HG02798 (cell line): ENCODE measurements at regions not wholly inside any gene's neighbourhood (a gene's known extent, or its start where the extent isn't known, plus 50 kb on each side); places are given as distances from the start of the nearest gene placed in this dataset.
A peak's percentile ranks its signal among the peaks of the same experiment; 100 is the strongest.

Experiments
- ATAC-seq: cut with Tn5 transposase; IDR thresholded peaks from one replicate; pipeline ENCODE4 v1.9.1; 2021; ENCODE audit warnings: mild to moderate bottlenecking; ENCODE audit not compliant: unreplicated experiment, poor library complexity

DNA sequence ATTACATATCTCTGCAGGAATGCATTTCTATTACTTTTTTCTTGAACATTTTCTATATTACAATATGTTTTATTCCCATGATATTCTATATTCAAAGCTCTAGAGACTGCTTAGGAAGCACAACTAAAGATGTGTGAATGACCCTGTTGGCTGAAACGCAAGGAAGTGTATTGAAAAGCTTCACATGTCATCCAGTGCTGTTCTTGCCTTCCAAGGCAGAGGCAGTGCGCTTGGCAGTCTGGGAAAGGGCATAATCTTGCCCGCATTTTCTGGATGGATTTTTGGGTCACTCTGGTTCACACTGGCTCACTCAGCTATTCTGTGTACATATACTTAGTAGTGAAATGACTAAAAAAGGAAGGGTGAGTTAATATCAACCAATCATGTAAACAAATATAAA, 262.4 kb downstream of the PTPRC start:
- ATAC-seq = no peak

DNA sequence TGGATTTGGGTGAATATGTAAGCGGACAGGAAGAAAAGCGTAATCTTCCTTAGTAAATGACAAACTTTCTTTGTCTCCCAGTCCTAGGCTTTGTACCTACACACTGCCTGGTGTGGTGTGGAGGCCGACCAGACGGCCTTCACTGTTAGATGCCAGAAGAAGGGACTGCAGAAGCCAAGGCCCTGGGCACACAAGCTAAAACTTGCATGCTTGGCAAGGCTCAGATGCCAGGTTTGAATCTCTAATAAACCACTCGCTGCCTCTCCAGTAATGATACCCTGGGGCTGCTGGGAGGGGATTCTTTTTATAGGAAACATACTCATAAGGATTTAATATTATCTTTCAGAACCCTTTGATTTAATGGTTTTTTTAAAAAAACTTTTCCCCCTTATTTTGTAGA, 263.8 kb downstream of the PTPRC start:
- no peak for ATAC-seq

DNA sequence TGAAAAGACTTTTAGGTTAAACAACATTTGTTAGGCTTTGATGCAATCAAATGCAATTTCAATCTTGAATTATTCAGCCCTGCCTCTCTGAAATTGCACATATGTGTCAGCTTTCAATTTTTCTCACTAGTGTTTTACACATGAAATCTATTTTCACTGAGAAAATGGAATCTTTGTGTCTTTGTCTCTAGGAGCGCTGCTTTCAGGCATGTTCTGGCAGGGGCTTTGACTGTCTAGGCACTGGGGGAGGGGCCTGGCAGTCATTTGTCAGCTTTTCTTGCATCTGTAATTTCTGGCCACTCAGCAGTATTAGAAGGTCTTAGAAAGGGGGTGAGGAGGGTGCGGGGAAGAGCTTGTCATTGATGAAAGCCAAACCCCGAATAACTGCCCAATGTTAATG, 264.4 kb downstream of the PTPRC start:
- ATAC-seq = no peak

DNA sequence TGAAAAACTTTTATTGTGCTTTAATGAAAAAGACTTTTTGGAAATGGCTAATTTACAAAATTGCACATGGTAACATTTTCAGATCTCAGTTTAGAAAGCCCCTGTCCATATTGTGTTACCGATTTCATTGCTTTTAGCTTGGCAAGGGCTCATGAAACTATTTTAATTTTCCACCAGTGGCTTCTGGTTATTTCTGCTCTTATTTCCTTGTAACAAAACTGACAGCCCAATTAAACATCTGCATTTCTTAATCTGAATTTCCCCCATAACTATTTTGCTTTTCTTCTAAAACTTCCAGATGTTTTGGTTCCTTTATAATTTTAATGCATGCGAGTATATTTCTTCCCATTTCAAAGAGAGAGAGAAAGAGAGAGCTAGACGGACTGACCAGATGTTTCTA, 264.8 kb downstream of the PTPRC start:
- ATAC-seq = no peak

DNA sequence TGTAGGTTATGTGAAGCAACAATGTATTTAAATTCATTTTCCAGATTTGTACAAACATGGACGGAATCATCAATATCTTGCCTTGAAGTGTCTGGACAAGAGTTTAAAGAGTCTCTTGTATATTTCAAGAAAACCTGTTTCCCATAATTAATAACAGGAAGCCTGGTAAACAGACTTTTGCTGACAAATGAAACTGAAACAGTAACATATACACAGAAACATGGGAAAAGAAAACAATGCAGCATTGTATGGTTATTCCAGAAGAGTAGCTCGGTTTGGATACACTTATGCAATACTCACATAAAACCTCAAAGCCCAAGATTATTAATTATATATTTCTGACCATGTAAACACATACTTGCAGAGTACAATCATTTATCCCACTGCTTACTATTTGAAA, 265.5 kb downstream of the PTPRC start:
- ATAC-seq = no peak

DNA sequence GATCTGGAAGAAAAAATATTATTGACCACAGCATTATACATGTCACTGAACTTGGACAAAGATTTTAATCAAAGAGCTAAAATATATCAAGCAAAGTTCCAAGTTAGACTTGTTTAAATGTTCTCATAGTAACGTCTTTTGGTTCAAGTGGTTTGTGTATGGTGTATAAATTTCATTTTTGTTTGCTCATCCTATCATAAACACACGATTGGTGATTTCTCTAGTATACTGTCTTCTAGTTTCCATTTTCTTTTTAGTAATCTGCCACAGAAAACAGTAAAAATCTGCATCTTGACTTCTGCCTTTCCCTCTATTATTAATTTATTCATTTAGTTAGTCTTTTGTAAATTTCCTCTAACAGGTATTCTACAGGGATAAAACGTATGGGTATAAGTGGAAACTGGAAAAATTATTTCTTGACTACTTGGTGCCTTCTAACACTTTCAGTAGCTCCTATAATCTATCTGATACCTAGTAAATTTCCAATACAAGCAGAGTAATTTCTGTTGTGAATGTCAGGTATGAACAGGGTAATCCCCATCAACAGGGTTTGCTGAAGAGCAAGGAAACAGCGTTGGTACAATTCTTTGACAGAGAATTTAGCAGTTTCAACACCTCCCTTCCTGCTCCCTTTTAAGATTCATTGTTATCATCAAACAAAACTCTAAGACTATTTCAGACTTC, 268.0 kb downstream of the PTPRC start:
- ATAC-seq = no peak

DNA sequence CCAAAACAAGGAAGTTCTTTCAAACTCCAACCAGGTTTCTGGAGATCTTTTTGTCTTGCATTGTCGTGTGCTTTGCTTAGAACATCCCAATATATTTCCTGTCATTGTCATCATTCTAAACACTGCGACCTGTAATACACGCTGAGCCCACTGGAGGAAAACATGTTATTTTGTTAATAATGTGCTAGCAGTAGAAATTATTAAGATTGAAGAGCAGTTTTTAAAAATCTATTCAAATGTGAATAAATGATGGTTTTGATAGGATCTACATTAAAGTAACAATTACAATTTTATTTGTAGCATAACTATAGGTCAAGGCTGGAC, 268.5 kb downstream of the PTPRC start:
- no peak for ATAC-seq

DNA sequence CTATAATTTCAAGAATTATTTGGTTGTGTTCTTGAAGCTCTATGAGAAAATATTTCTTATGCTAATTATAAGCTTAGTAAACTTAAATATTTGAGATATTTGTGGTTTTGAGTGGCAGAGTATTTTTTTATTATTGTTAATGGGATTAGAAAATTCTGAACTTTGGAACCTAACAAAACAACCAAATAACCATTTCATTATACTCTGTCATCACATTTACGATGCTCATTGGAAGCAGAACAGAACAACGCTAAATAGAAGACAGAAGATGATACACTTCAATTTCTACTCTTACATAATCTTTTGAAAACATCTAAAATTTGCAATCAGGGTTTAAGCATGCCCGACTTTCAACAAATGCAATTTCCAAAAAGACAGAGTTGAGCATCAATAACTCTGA, 270.2 kb downstream of the PTPRC start:
- no peak for ATAC-seq

DNA sequence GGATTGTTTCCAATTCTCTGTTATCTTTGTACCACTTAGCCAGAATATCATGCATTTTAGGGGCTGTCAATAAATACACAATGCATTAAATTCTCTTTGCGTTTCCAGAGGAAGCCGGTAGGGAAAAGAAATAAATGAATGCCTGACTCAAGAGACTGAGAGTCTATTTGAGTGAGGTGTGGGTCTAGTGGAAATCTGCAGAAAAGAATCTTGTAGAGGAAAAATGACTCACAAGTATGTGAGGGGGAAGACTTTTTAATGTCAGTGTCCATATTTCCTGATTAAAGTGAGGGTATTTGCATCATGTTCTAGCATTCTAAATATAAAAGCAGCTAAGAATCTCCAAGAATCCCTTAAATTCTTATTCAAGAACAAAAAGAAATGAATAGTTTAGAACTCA, 271.1 kb downstream of the PTPRC start:
- ATAC-seq = no peak

DNA sequence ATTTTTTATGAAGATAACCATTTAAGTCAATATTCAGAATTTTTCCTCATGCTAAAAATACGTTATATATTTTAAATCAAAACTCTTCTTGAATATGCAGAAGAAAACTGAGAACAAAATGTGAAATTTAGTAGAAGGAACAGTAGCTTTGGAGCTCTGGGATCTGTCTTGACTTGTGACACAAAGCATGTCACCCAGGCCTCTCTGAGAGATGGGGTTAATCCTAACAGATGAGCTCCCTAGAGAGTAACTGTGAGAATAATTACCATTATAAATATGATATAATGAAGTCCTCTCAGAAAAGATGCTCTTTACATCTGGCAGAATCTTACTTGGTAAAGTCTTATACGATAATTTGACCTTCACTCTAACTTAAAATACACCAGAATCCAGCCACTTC, 272.0 kb downstream of the PTPRC start:
- no peak for ATAC-seq

DNA sequence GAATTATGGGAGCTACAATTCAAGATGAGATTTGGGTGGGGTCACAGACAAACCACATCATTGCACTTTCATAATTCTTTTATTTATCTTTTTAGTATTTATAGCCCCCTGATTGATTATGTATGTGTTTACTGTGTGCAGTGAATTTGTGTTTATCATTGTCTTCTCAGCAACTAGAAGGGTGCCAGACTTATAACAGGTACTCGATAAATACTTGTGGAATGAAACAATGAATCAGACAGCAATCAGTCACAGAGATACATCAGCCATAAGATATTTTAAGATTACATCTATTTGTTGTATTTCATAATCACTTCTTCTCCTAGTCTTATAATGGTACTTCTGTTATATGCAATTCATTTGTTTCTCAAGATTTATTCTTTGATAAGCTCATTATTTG, 273.2 kb downstream of the PTPRC start:
- ATAC-seq = no peak

DNA sequence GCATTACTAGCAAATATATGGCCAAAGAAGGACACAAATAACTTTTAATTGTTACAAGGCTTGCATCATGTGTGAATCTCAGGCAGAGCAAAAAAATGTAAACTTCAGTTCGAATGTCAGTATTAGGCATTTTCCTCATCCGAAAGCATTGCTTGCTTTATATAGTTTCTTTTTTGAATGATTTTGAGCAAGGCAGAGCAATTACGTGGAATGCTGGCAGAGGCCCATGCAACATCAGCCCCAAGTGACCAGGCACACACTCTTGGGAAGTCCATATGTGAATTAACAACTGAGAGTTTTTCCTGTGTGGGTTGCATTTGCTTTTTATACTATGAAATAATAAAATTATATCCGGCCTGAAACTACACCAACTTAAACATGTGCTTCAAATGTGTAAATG, 274.8 kb downstream of the PTPRC start:
- ATAC-seq = no peak

DNA sequence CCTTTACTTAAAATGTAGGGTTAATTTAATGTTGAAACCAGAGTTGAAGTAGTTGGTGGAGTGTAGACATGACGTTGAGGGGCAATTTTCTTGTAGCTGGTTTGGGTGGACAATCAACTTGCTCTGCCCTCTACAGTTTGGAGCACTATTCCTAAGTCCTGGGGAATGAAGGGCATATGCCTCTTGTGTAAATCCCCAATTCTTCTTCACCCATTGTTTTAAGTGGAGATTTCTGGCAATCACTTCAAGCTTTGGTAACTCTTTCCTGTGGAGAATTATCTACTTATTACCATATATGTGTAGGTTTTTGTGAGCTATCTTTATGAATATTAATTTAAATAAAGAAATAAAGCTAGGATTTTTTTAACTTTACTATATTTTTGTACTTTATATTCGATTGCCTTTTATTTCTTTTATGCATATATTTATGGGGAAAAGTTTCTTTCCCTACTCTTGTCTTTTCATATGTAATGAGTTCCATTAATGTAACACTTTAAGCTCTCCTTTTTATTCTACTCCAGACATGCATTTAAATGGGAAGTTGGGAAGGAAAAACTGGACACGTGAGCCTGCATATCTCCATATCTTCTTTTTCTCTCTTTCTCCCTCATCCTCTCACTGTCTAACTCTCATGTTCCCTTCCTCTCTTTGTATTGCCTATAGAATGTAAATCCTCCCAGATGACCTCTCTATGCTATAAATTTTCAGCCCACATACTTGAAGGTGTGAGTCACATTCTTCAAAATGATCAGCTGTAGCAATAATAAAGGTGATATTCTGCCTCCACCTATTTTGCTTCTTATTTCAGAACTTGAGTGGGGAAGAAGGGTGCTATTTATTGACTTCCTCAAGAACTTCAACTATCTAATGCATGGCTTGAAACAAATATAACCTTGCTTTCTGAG, 276.7 kb downstream of the PTPRC start:
- ATAC-seq = no peak

DNA sequence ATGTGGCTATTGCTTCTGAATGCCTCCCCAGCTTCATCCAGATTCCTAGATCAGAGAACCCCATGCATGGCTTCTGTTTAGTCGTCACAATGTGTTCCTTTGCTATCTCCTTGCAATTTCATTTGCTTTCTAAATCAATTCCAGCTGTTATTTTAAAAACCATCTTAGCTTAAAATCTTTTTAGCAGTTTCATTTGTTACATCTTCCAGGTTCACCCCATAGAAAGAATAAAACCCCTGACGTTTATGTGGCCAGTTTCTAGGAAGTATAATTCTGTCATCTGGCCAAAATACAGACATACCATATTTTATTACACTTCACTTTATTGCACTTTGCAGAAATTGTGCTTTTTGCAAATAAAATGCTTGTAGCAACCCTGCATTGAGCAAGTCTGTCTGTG, 278.4 kb downstream of the PTPRC start:
- no peak for ATAC-seq

DNA sequence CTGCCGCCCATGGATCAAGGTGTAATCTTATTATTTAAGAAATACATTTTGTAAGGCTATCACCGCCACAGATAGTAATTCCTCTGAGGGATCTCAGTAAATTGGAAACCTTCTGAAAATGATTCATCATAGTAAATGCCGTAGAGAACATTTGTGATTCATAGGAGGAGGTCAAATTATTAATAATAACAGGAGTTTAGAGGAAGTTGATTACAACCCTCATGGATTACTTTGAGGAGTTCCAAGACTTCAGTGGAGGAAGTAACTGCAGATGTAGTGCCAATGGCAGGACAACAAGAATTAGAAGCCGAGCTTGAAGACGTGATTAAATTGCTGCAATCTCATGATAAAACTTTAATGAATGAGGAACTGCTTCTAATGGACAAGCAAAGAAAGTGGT, 280.1 kb downstream of the PTPRC start:
- no peak for ATAC-seq

DNA sequence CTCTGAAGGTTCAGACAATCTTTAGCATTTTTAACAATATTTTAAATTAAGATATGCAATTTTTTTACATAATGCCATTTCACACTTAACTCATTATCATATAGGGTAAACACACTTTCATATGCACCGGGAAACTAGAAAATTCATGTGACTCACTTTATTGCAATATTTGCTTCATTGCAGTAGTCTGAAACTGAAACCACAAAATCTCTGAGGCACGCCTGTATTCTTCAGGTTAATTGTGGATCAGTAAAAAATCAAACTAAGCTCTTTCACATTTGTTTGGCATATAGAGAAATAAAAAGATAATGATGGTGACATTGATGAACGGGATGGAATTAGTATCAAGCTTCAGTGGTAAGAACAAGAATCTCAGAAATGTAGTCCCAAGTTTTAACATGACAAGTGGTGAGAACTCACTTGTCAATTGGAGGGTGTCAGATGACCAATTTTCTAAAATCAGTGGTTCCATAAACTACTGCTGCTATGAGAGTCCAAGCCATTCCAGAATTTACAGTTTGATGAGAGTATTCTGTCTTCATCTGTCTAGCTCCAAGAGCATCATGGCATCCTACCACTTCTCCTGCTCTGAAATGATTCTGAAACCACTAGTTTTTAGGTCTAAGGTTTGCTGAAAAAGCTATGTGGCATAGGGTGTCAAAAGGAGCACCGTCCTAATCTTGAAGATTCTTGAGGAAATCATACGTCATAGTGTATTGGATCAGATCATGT, 281.0 kb downstream of the PTPRC start:
- peak; percentile 57 for ATAC-seq

DNA sequence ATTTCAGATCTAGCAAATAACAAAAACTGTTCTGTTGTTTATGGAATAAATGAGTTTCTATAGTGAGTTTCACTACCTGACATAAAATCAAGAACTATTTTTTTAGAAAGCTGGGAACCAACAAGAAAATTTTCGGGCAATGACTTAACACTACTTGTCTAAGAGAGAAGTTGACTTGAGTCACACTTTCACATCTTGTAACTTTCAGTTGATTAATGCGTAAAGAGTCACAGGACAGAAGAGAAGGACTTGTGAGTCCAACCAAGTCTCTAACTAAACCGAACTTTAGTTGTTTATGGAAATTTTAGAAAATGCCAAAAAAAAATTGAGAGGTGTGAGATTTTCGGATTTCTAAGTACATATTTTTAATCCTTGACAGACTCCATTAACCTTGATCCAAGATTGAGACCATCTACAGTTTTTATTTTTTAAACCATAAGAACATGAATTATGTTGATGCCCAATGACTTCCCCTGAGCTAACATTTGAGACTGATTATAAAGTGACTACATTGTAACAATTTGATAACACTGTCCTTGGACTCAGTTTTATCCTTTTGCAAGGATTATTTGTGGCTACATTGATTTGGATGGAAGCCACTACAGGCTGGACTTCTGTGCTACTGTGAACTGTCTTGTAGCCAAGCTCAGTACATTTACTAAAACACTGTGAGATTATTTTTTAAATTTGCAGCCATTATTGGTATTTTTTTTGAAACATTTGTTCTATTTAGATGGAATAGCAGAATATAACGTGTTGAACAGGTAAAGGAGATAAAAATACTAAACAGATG, 284.0 kb downstream of the PTPRC start:
- ATAC-seq = peak; percentile 76

DNA sequence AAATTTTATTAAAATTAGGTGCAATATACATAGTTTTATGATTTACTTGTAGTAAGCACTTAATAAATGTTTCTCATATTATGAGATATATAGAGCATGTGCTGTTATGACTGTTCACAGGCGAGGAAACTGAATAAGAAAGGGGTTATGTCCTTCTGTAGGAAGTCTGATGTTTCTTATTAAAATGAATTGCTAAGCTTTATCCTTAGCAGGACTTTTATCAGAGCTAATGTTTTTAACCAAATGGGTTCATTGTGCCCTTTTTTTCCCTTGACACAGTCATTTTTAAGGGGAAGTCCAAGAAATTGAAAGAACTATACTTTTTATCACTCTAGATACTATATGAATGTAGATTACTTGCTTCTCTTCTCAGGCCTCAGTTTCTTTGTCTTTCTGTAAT, 285.2 kb downstream of the PTPRC start:
- no peak for ATAC-seq

DNA sequence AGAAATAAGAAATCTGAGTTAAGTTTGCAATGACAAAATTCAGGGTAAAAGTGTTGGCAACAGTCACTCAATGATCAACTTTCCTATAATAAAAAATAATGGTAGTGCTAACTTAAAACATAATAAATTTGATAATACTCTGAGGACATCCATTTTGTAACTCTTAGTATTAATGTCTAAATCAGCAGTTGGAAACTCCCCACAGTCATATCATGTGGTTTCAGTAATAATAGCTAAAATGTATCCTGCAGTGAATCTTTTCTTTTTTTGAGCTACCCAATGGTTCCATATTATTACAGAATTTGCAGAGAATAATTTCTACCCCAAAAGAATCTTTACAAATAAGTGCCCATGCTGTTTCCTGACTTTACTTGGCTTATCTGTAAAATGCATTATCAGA, 286.7 kb downstream of the PTPRC start:
- ATAC-seq = no peak

DNA sequence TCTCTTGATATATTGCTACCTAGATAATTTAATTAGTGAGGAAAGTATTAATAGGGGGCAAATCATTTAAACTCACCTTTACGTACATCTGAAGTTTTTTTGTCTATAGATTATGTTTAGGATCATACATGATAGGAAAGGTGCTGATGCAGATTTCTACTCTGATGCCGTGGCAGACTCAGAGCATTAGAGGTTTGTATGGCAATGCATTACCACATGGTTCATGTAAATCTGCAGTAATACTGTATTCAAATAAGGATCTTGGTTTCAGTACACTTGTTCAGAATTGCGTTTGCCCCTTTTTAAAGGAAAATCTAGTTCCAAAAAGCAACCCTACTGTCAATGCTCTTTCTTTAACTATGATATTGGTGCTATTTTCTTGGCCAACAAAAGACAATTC, 288.3 kb downstream of the PTPRC start:
- ATAC-seq = no peak
